Activated naive CD4-positive, alpha-beta T cell treated with anti-CD3 and anti-CD28 coated beads for 36 hours (primary cell): ENCODE measurements at regions not wholly inside any gene's neighbourhood (a gene's known extent, or its start where the extent isn't known, plus 50 kb on each side); places are given as distances from the start of the nearest gene placed in this dataset.

Source experiments
- CTCF ChIA-PET: fragments of 350-600 bp; sonication (Branson Sonifier 250); formaldehyde crosslinking; loops from one replicate; lab custom pipeline; 2021; ENCODE audit warnings: antibody characterized with exemption; lab: Charles Lee
- DNase-seq: peaks from one replicate; pipeline ENCODE4 v3.0.0-alpha.2; 2020
- H3K27ac Mint-ChIP-seq: one replicate; pipeline ENCODE4 v1.8.0; 2021; ENCODE audit warnings: mild to moderate bottlenecking, mixed read lengths
- H3K27me3 Mint-ChIP-seq: one replicate; pipeline ENCODE4 v1.8.0; 2021; ENCODE audit warnings: low read depth, mixed read lengths
- H3K36me3 Mint-ChIP-seq: one replicate; pipeline ENCODE4 v1.8.0; 2021; ENCODE audit warnings: low read depth, mixed read lengths
- H3K4me1 Mint-ChIP-seq: one replicate; pipeline ENCODE4 v1.8.0; 2021; ENCODE audit warnings: low read depth, mixed read lengths
- H3K4me3 Mint-ChIP-seq: one replicate; pipeline ENCODE4 v1.8.0; 2021; ENCODE audit warnings: mild to moderate bottlenecking, moderate library complexity, mixed read lengths
- H3K9me3 Mint-ChIP-seq: one replicate; pipeline ENCODE4 v1.8.0; 2021; ENCODE audit warnings: mixed read lengths
- intact Hi-C: fragments of 100-400 bp; cut with micrococcal nuclease; formaldehyde crosslinking; loops from one replicate; pipeline ENCODE4 v1.15.1; 2023

DNA sequence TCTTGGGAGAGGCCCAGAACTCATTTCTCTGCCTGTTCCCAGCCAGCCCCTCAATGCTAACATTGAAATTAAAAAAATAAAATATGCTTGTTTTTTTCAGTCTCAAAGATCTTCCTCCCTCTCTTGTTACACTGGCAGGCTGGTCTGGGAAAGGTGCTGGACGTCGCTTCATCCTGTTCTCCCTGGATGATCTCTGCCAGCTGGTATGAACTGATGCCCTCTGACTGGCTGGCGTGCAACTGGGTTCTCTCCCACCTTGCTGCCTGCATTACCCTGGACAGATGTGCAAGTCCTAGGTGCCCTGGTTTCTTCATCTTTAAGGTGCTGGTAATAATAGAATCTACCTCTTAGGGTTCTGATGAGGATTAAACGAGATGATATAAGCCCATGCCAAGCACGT lies 263.9 kb upstream of the PROK2 start:
- Mint-ChIP-seq H3K27me3 (no peaks in the 10 kb centered on the region), H3K27ac (no peak overlapping the region), H3K4me3 (no peak overlapping the region), H3K4me1 (no peaks in the 10 kb centered on the region), H3K9me3 (no peaks in the 10 kb centered on the region), H3K36me3 (no peaks in the 10 kb centered on the region)
- intact Hi-C loops = no loop called here
- DNase-seq = no peak
- CTCF ChIA-PET = interaction anchor here (1.5 kb wide), 1 partner anchor 173 kb away, joined by 5 read pairs; no protein-coding TSS in a partner anchor

GRCh38 chr3:72047221-72047871 lies 262.4 kb upstream of the PROK2 start:
- CTCF ChIA-PET = interaction anchor here (0.6 kb wide), 1 partner anchor 1141 kb away, joined by 3 read pairs; no protein-coding TSS in a partner anchor
- Mint-ChIP-seq H3K9me3 (no peaks in the 10 kb centered on the region), H3K4me3 (no peak overlapping the region), H3K27ac (no peak overlapping the region), H3K4me1 (no peaks in the 10 kb centered on the region), H3K27me3 (no peaks in the 10 kb centered on the region), H3K36me3 (no peaks in the 10 kb centered on the region)
- intact Hi-C loops = no loop called here
- no peak for DNase-seq

- no peak for DNase-seq
- peaks cover 3% of the 10 kb centered on the region for H3K27me3 Mint-ChIP-seq
- no peak overlapping the region for H3K27ac Mint-ChIP-seq
- H3K4me3 Mint-ChIP-seq = no peak overlapping the region
- no peaks in the 10 kb centered on the region for H3K36me3 Mint-ChIP-seq
- CTCF ChIA-PET = interaction anchor here (0.6 kb wide), 1 partner anchor 197 kb away, joined by 4 read pairs; no protein-coding TSS in a partner anchor
- intact Hi-C loops = no loop called here
- H3K9me3 Mint-ChIP-seq = no peaks in the 10 kb centered on the region
- H3K4me1 Mint-ChIP-seq = no peaks in the 10 kb centered on the region
These were observed 259.4 kb upstream of the PROK2 start for GRCh38 chr3:72044231-72044855.

- Mint-ChIP-seq H3K36me3 (no peaks in the 10 kb centered on the region), H3K27ac (no peak overlapping the region), H3K27me3 (peaks cover 6% of the 10 kb centered on the region), H3K4me1 (no peaks in the 10 kb centered on the region), H3K4me3 (no peak overlapping the region), H3K9me3 (no peaks in the 10 kb centered on the region)
- intact Hi-C loops = no loop called here
- CTCF ChIA-PET = no interaction called here
- no peak for DNase-seq
These were observed 258.5 kb upstream of the PROK2 start for GRCh38 chr3:72043204-72044133.

DNA sequence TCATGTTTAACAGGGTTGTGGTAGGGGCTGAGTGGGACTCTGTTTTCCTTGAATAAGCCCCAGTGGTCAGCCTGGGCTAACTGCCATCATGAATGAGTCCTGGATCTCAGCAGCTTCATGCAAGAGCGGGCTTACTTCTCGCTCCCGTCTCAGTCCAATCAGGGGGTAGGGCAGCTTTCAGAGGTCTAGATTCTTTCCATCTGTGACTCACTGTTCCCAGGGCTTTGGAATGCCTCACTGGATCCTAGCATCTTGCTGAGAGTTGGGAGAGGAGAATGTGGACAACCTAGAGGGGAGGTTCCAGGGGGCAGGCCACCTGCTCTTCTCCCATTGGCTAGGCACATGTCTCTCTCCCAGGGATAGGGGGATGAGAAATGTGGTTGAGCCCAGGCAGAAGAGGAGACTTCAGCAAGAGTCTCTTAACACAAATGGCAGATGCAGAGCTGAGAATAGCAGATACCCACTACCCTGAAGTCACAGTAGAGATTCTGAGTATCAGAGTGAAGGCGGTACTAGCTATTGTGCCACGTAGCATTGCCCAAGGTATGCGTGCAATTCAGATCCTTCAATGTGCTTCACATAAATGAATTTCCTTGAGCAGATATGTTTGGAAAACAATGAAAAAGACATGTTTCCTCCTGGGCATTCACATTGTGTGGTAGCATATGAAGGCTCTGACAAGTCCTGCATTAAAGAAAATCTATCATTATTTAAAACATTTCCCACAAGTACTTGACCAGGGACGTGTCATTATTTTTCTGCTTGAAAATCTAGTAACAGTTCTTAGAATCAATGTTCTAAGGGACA lies 257.7 kb upstream of the PROK2 start:
- intact Hi-C loops = no loop called here
- H3K27me3 Mint-ChIP-seq = peaks cover 8% of the 10 kb centered on the region
- CTCF ChIA-PET = no interaction called here
- DNase-seq = no peak
- H3K27ac Mint-ChIP-seq = no peak overlapping the region
- peaks cover under 1% of the 10 kb centered on the region for H3K9me3 Mint-ChIP-seq
- no peaks in the 10 kb centered on the region for H3K36me3 Mint-ChIP-seq
- no peak overlapping the region for H3K4me3 Mint-ChIP-seq
- no peaks in the 10 kb centered on the region for H3K4me1 Mint-ChIP-seq

GRCh38 chr3:72041511-72041910 lies 256.6 kb upstream of the PROK2 start:
- H3K4me3 Mint-ChIP-seq = no peak overlapping the region
- CTCF ChIA-PET = no interaction called here
- intact Hi-C loops = no loop called here

GRCh38 chr3:72041076-72041475 lies 256.1 kb upstream of the PROK2 start:
- Mint-ChIP-seq H3K4me3 (no peak overlapping the region), H3K4me1 (no peaks in the 10 kb centered on the region)
- CTCF ChIA-PET = interaction anchor here (1.2 kb wide), 1 partner anchor 11 kb away, joined by 3 read pairs; no protein-coding TSS in a partner anchor

More at GRCh38 chr3:72041511-72041910, 256.6 kb upstream of the PROK2 start:
- Mint-ChIP-seq H3K27me3 (peaks cover 15% of the 10 kb centered on the region), H3K4me1 (no peaks in the 10 kb centered on the region), H3K9me3 (peaks cover 3% of the 10 kb centered on the region), H3K36me3 (no peaks in the 10 kb centered on the region), H3K27ac (no peak overlapping the region)
- no peak for DNase-seq

GRCh38 chr3:72039677-72040076 lies 254.7 kb upstream of the PROK2 start:
- H3K4me3 Mint-ChIP-seq = no peak overlapping the region
- H3K9me3 Mint-ChIP-seq = peaks cover 3% of the 10 kb centered on the region
- H3K27ac Mint-ChIP-seq = no peak overlapping the region
- CTCF ChIA-PET = interaction anchor here (0.6 kb wide), 1 partner anchor 811 kb away, joined by 3 read pairs; no protein-coding TSS in a partner anchor
- no peaks in the 10 kb centered on the region for H3K4me1 Mint-ChIP-seq
- peaks cover 20% of the 10 kb centered on the region for H3K27me3 Mint-ChIP-seq
- no peaks in the 10 kb centered on the region for H3K36me3 Mint-ChIP-seq
- DNase-seq = no peak
- intact Hi-C loops = no loop called here

More at GRCh38 chr3:72041076-72041475, 256.1 kb upstream of the PROK2 start:
- intact Hi-C loops = no loop called here
- H3K27me3 Mint-ChIP-seq = peaks cover 15% of the 10 kb centered on the region
- no peak overlapping the region for H3K27ac Mint-ChIP-seq
- no peaks in the 10 kb centered on the region for H3K36me3 Mint-ChIP-seq
- no peak for DNase-seq
- H3K9me3 Mint-ChIP-seq = peaks cover 3% of the 10 kb centered on the region

- no peak for DNase-seq
- Mint-ChIP-seq H3K36me3 (no peaks in the 10 kb centered on the region), H3K4me1 (peaks cover 3% of the 10 kb centered on the region), H3K9me3 (peaks cover 3% of the 10 kb centered on the region), H3K27me3 (peaks cover 23% of the 10 kb centered on the region), H3K4me3 (no peak overlapping the region), H3K27ac (no peak overlapping the region)
- CTCF ChIA-PET = interaction anchor here (0.6 kb wide), 1 partner anchor 1130 kb away, joined by 3 read pairs; no protein-coding TSS in a partner anchor
- intact Hi-C loops = no loop called here
These were observed 252.0 kb upstream of the PROK2 start for GRCh38 chr3:72036899-72037298.

- no peak overlapping the region for H3K4me3 Mint-ChIP-seq
- CTCF ChIA-PET = no interaction called here
- H3K27me3 Mint-ChIP-seq = peaks cover 23% of the 10 kb centered on the region
- intact Hi-C loops = no loop called here
- H3K9me3 Mint-ChIP-seq = peaks cover 3% of the 10 kb centered on the region
- H3K4me1 Mint-ChIP-seq = peaks cover 3% of the 10 kb centered on the region
- no peak for DNase-seq
- H3K36me3 Mint-ChIP-seq = no peaks in the 10 kb centered on the region
- no peak overlapping the region for H3K27ac Mint-ChIP-seq
These were observed 250.7 kb upstream of the PROK2 start for GRCh38 chr3:72035606-72036005.

DNA sequence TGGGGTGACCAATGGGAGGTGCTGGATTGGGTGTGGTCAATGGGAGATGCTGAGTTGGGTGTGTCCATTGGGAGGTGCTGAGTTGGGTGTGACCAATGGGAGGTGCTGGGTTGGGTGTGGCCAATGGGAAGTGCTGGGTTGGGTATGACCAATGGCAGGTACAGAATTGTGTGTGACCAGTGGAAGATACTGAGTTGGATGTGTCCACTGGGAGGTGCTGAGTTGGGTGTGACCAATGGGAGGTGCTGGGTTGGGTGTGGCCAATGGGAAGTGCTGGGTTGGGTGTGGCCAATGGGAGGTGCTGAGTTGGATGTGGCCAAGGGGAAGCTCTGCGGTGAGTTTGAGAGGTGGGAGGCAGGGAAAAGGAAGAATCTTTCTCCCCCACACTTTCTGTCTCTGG lies 250.0 kb upstream of the PROK2 start:
- H3K9me3 Mint-ChIP-seq = peaks cover 3% of the 10 kb centered on the region
- DNase-seq = no peak
- peaks cover 3% of the 10 kb centered on the region for H3K4me1 Mint-ChIP-seq
- H3K27me3 Mint-ChIP-seq = peaks cover 23% of the 10 kb centered on the region
- H3K36me3 Mint-ChIP-seq = no peaks in the 10 kb centered on the region
- H3K4me3 Mint-ChIP-seq = no peak overlapping the region
- CTCF ChIA-PET = no interaction called here
- intact Hi-C loops = no loop called here
- H3K27ac Mint-ChIP-seq = no peak overlapping the region
